OCI-LY3 (cell line): ENCODE measurements at regions not wholly inside any gene's neighbourhood (a gene's known extent, or its start where the extent isn't known, plus 50 kb on each side); places are given as distances from the start of the nearest gene placed in this dataset.

Source experiments
- EZH2phosphoT487 ChIP-seq: fragments of 200-600 bp; shearing (Covaris generic); IDR thresholded peaks from 2 replicates; pipeline ENCODE4 v1.6.1; 2018; ENCODE audit warnings: antibody characterized with exemption, mixed run types, low read depth
- TF ChIP-seq, protein P1 (sequence below): fragments of 200-600, 300-600 bp; sonication (generic); IDR thresholded peaks from 2 replicates; pipeline ENCODE4 v1.5.1; 2014; ENCODE audit warnings: antibody characterized with exemption, low read length, low read depth

DNA sequence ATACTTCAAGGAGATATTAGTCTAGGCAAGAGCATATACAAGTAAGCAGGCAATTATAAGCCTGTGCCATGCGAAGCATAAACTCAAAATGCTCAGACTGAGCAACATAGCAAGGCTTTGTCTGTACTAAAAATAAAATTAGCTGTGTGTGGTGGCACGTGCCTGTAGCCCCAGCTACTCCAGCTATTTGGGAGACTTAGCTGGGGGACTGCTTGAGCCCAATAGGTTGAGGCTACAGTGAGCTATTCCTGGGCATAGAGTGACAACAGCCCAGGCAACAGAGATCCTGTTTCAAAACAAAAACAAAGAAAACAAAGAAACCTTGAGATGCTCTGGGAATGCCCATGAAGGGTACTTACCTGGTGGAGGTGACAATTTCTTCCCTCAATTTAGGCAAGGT, 130.5 kb upstream of the ZNF608 start:
- TF ChIP-seq, protein P1, sequence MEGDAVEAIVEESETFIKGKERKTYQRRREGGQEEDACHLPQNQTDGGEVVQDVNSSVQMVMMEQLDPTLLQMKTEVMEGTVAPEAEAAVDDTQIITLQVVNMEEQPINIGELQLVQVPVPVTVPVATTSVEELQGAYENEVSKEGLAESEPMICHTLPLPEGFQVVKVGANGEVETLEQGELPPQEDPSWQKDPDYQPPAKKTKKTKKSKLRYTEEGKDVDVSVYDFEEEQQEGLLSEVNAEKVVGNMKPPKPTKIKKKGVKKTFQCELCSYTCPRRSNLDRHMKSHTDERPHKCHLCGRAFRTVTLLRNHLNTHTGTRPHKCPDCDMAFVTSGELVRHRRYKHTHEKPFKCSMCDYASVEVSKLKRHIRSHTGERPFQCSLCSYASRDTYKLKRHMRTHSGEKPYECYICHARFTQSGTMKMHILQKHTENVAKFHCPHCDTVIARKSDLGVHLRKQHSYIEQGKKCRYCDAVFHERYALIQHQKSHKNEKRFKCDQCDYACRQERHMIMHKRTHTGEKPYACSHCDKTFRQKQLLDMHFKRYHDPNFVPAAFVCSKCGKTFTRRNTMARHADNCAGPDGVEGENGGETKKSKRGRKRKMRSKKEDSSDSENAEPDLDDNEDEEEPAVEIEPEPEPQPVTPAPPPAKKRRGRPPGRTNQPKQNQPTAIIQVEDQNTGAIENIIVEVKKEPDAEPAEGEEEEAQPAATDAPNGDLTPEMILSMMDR, result no peak
- TF ChIP-seq EZH2phosphoT487, result no peak
